CD4-positive, alpha-beta T cell (primary cell): ENCODE measurements at regions not wholly inside any gene's neighbourhood (a gene's known extent, or its start where the extent isn't known, plus 50 kb on each side); places are given as distances from the start of the nearest gene placed in this dataset.

Experiments used
- ATAC-seq: fragments of 200-7000 bp; cut with Tn5 transposase; one replicate; pipeline ENCODE4 v1.10.0; 2022; ENCODE audit warnings: mild to moderate bottlenecking; ENCODE audit not compliant: poor library complexity
- CTCF ChIA-PET: fragments of 350-600 bp; sonication (Branson Sonifier 250); formaldehyde crosslinking; loops from one replicate; lab custom pipeline; 2021; ENCODE audit warnings: antibody characterized with exemption, inconsistent platforms; lab: Charles Lee
- POLR2A ChIA-PET: fragments of 350-600 bp; sonication (Branson Sonifier 250); formaldehyde crosslinking; loops from one replicate; lab custom pipeline; 2021; ENCODE audit warnings: antibody characterized with exemption, inconsistent platforms; lab: Charles Lee
- DNase-seq, 14 experiments: peaks; one replicate each; pipeline ENCODE4 v3.0.0-alpha.2; 2013 to 2020; ENCODE audit warnings: mixed read lengths in 2 of 14
- H3K27ac ChIP-seq, 2 donors: one replicate each; pipeline versions ENCODE4 v1.5.1 to v1.7.0; 2013; ENCODE audit warnings: low read length in 2 of 2, low read depth in 1 of 2, mild to moderate bottlenecking in 1 of 2
- H3K27me3 ChIP-seq, 2 experiments: 1 replicate in 1 of 2; 2 replicates in 1 of 2; pipeline versions ENCODE4 v1.6.1 to v1.7.0; 2013; ENCODE audit warnings: low read length in 2 of 2, control low read depth in 1 of 2, mild to moderate bottlenecking in 1 of 2, moderate library complexity in 1 of 2; ENCODE audit not compliant: insufficient read depth in 2 of 2, control insufficient read depth in 1 of 2
- H3K36me3 ChIP-seq: one replicate; pipeline ENCODE4 v1.6.1; 2013; ENCODE audit warnings: low read length, control low read depth; ENCODE audit not compliant: insufficient read depth
- H3K4me1 ChIP-seq: one replicate; pipeline ENCODE4 v1.6.1; 2013; ENCODE audit warnings: low read length, control low read depth; ENCODE audit not compliant: insufficient read depth
- H3K4me3 ChIP-seq: one replicate; pipeline ENCODE4 v1.5.1; 2013; ENCODE audit warnings: mild to moderate bottlenecking, low read length, moderate library complexity
- H3K9me3 ChIP-seq, 2 experiments: 1 replicate in 1 of 2; 2 replicates in 1 of 2; pipeline versions ENCODE4 v1.6.1 to v1.7.0; 2013; ENCODE audit warnings: low read length in 2 of 2, mild to moderate bottlenecking in 2 of 2, control low read depth in 1 of 2, moderate library complexity in 1 of 2; ENCODE audit not compliant: control insufficient read depth in 1 of 2, insufficient read depth in 1 of 2
- H3K27ac Mint-ChIP-seq: one replicate; pipeline ENCODE4 v1.8.0; 2020; ENCODE audit warnings: mixed read lengths
- H3K27me3 Mint-ChIP-seq: one replicate; pipeline ENCODE4 v1.8.0; 2021; ENCODE audit warnings: mixed read lengths
- H3K36me3 Mint-ChIP-seq: one replicate; pipeline ENCODE4 v1.8.0; 2021; ENCODE audit warnings: low read depth, mixed read lengths
- H3K4me1 Mint-ChIP-seq: one replicate; pipeline ENCODE4 v1.8.0; 2021; ENCODE audit warnings: low read depth, mixed read lengths
- H3K4me3 Mint-ChIP-seq: one replicate; pipeline ENCODE4 v1.8.0; 2020; ENCODE audit warnings: mild to moderate bottlenecking, mixed read lengths
- H3K9me3 Mint-ChIP-seq: one replicate; pipeline ENCODE4 v1.8.0; 2020; ENCODE audit warnings: mixed read lengths
- CTCF ChIP-seq: fragments of 200-600 bp; IDR thresholded peaks from one replicate; pipeline ENCODE4 v1.8.0; 2022; ENCODE audit warnings: antibody characterized with exemption, mild to moderate bottlenecking
- intact Hi-C, 2 experiments: fragments of 100-400 bp; cut with DNase I in 1 of 2; cut with micrococcal nuclease in 1 of 2; formaldehyde crosslinking; loops; one replicate each; pipeline versions ENCODE4 v1.15.1 to v1.9.0; 2023 to 2025; cut with DNase I, micrococcal nuclease

GRCh38 chrX:39714471-39714870 is 383.3 kb downstream of the BCOR start:
- Mint-ChIP-seq H3K4me1 (no peaks in the 10 kb centered on the region), H3K36me3 (no peaks in the 10 kb centered on the region), H3K27ac (no peak overlapping the region), H3K9me3 (no peaks in the 10 kb centered on the region), H3K4me3 (no peak overlapping the region), H3K27me3 (no peaks in the 10 kb centered on the region)
- Histone ChIP-seq H3K36me3 (no peaks in the 10 kb centered on the region), H3K9me3 (no peaks in the 10 kb centered on the region), H3K27me3 (no peaks in the 10 kb centered on the region), H3K4me1 (no peaks in the 10 kb centered on the region), H3K4me3 (no peak overlapping the region), H3K27ac (no peak overlapping the region)
- POLR2A ChIA-PET, result no interaction called here
- intact Hi-C loops, result no loop called here
- CTCF ChIA-PET, result no interaction called here
- DNase-seq, result no peak
- no peak for TF ChIP-seq CTCF
- no peak for ATAC-seq

GRCh38 chrX:39716401-39716800 is 381.4 kb downstream of the BCOR start:
- no peaks in the 10 kb centered on the region for H3K4me1 ChIP-seq
- no peaks in the 10 kb centered on the region for H3K4me1 Mint-ChIP-seq
- no peaks in the 10 kb centered on the region for H3K9me3 Mint-ChIP-seq
- ChIA-PET POLR2A (no interaction called here), CTCF (no interaction called here)
- no peaks in the 10 kb centered on the region for H3K27me3 ChIP-seq
- H3K27ac Mint-ChIP-seq, result no peak overlapping the region
- no peak overlapping the region for H3K27ac ChIP-seq
- ATAC-seq (no peak), DNase-seq (no peak)
- H3K27me3 Mint-ChIP-seq, result no peaks in the 10 kb centered on the region
- H3K4me3 ChIP-seq, result no peak overlapping the region
- no peaks in the 10 kb centered on the region for H3K9me3 ChIP-seq
- intact Hi-C loops, result no loop called here
- no peak for TF ChIP-seq CTCF
- H3K36me3 ChIP-seq, result no peaks in the 10 kb centered on the region
- H3K4me3 Mint-ChIP-seq, result no peak overlapping the region
- H3K36me3 Mint-ChIP-seq, result no peaks in the 10 kb centered on the region

GRCh38 chrX:39716802-39717540 is 380.8 kb downstream of the BCOR start:
- Mint-ChIP-seq H3K36me3 (no peaks in the 10 kb centered on the region), H3K4me3 (no peak overlapping the region), H3K4me1 (no peaks in the 10 kb centered on the region), H3K9me3 (no peaks in the 10 kb centered on the region), H3K27me3 (no peaks in the 10 kb centered on the region), H3K27ac (no peak overlapping the region)
- no peak overlapping the region for H3K4me3 ChIP-seq
- CTCF ChIA-PET, result no interaction called here
- no peaks in the 10 kb centered on the region for H3K4me1 ChIP-seq
- H3K27ac ChIP-seq, result no peak overlapping the region
- H3K27me3 ChIP-seq, result no peaks in the 10 kb centered on the region
- no peak for DNase-seq
- POLR2A ChIA-PET, result no interaction called here
- intact Hi-C loops, result no loop called here
- ATAC-seq, result no peak
- TF ChIP-seq CTCF, result no peak
- no peaks in the 10 kb centered on the region for H3K36me3 ChIP-seq
- no peaks in the 10 kb centered on the region for H3K9me3 ChIP-seq
